Stimulated activated naive CD8-positive, alpha-beta T cell treated with anti-CD3 and anti-CD28 coated beads, Interleukin-15, amount 100 ng/mL, for 72 hours (primary cell): ENCODE measurements at regions not wholly inside any gene's neighbourhood (a gene's known extent, or its start where the extent isn't known, plus 50 kb on each side); places are given as distances from the start of the nearest gene placed in this dataset.
"Not testable (repeated sequence)": the region's sequence is repeated elsewhere in the genome, so short reads cannot be mapped to it uniquely, and the experiment has no call there.

ENCODE experiments used
- ATAC-seq: fragments of 150-1000 bp; cut with Tn5 transposase; 2 replicates; pipeline ENCODE4 v1.10.0; 2021; ENCODE audit warnings: mild to moderate bottlenecking, moderate library complexity
- DNase-seq, 2 donors: peaks; one replicate each; pipeline ENCODE4 v3.0.0; 2021 to 2022
- H3K27ac Mint-ChIP-seq, 2 donors: one replicate each; pipeline ENCODE4 v1.8.0; 2022; ENCODE audit warnings: mild to moderate bottlenecking in 2 of 2, mixed read lengths in 2 of 2, moderate library complexity in 2 of 2
- H3K27me3 Mint-ChIP-seq: one replicate; pipeline ENCODE4 v1.8.0; 2022; ENCODE audit warnings: mixed read lengths
- H3K4me1 Mint-ChIP-seq: one replicate; pipeline ENCODE4 v1.8.0; 2022; ENCODE audit warnings: mild to moderate bottlenecking, mixed read lengths
- H3K4me3 Mint-ChIP-seq, 2 donors: one replicate each; pipeline ENCODE4 v1.8.0; 2022; ENCODE audit warnings: mild to moderate bottlenecking in 2 of 2, mixed read lengths in 2 of 2, moderate library complexity in 1 of 2
- H3K9me3 Mint-ChIP-seq, 2 donors: one replicate each; pipeline ENCODE4 v1.8.0; 2022; ENCODE audit warnings: mixed read lengths in 2 of 2

DNA sequence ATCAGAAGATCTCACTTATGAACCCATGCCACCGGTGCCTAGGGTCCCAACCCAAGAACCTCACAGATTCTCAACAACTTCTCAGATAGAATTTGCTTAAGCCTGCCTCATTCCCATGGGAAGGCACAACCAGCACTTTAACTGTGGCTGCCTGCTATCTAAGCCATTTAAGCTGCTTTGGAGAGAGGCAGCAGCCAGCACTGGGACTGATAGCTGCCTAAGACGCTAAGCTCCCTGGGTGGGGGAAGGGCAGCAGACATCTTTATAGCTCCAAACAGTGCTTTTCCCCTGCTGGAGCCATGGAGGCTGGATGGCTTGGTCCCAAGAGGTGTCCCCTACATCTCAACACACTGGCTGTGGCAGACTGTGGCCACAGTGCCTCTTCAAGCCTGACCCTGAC is 1268.6 kb downstream of the FAM133A start:
- no peaks in the 10 kb centered on the region for H3K4me1 Mint-ChIP-seq
- H3K9me3 Mint-ChIP-seq = peaks cover 4 to 10% of the 10 kb centered on the region in 2 donors
- no peaks in the 10 kb centered on the region for H3K27me3 Mint-ChIP-seq
- ATAC-seq (no peak), DNase-seq (no peak)
- H3K4me3 Mint-ChIP-seq = no peak overlapping the region
- no peak overlapping the region for H3K27ac Mint-ChIP-seq

- H3K4me3 Mint-ChIP-seq, H3K27me3 Mint-ChIP-seq, ATAC-seq, DNase-seq, H3K27ac Mint-ChIP-seq, H3K4me1 Mint-ChIP-seq: not testable (repeated sequence)
- H3K9me3 Mint-ChIP-seq = peaks cover 4 to 10% of the 10 kb centered on the region in 2 donors
Measured at GRCh38 chrX:94946137-94946536, 1272.1 kb downstream of the FAM133A start.

GRCh38 chrX:94961730-94962129 is 1287.7 kb downstream of the FAM133A start:
- Mint-ChIP-seq H3K4me1 (no peaks in the 10 kb centered on the region), H3K27me3 (no peaks in the 10 kb centered on the region), H3K27ac (no peak overlapping the region), H3K9me3 (no peaks in the 10 kb centered on the region), H3K4me3 (no peak overlapping the region)
- no peak for DNase-seq
- no peak for ATAC-seq

DNA sequence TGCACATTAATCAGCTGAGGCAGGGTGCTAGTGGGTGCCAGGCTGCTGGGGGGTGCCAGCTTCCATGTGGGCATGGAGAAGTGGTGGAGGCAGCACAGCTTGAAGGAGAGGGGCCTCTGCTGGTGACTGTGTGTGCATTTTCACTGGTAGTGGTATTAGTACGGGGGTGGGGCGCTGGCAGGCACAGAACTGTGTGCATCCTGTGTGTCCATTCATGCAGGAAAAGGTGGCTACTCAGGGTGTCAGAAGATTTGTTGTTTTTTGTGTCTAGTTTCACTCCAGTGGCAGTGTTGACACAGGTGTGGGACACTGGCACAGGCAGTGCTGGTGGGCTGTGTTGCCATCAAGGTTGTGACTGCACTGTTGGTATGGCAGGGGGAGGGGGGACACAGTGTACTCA is 1303.6 kb downstream of the FAM133A start:
- no peaks in the 10 kb centered on the region for H3K27me3 Mint-ChIP-seq
- H3K9me3 Mint-ChIP-seq = no peaks in the 10 kb centered on the region
- no peaks in the 10 kb centered on the region for H3K4me1 Mint-ChIP-seq
- no peak for ATAC-seq
- no peak overlapping the region for H3K4me3 Mint-ChIP-seq
- H3K27ac Mint-ChIP-seq = no peak overlapping the region
- no peak for DNase-seq

DNA sequence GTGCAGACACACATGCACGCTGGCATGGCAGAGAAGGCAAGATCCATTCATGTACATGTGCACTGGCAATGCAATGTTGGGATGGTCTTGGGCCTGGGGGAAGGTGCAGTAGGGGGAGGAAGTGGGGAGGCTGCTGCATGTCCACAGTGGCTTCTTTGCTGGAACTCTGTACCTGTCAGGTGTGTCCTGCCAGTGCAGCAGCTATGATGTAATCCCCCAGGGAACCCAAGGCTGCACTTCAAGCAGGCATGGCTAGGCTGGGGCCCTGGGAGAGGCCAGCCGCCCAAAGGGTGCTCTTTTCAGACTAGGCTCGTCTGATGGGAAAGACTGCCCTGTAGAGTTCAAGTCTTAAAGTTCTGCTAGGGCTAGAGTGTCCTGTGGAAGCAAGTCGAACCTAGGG is 1304.0 kb downstream of the FAM133A start:
- Mint-ChIP-seq H3K27me3 (no peaks in the 10 kb centered on the region), H3K9me3 (no peaks in the 10 kb centered on the region), H3K4me3 (no peak overlapping the region), H3K4me1 (no peaks in the 10 kb centered on the region), H3K27ac (no peak overlapping the region)
- DNase-seq (no peak), ATAC-seq (no peak)
